GM23248 (cell line): ENCODE measurements at regions not wholly inside any gene's neighbourhood (a gene's known extent, or its start where the extent isn't known, plus 50 kb on each side); places are given as distances from the start of the nearest gene placed in this dataset.

Source experiments
- EZH2 ChIP-seq: fragments of 200-600 bp; sonication (generic); IDR thresholded peaks from 2 replicates; pipeline ENCODE4 v1.6.1; 2018; ENCODE audit warnings: antibody characterized with exemption, mild to moderate bottlenecking; ENCODE audit not compliant: insufficient read depth, poor library complexity, severe bottlenecking
- EZH2phosphoT487 ChIP-seq: fragments of 200-600 bp; sonication (generic); IDR thresholded peaks from 2 replicates; pipeline ENCODE4 v1.6.1; 2018; ENCODE audit warnings: antibody characterized with exemption, moderate library complexity, mild to moderate bottlenecking, low read depth; ENCODE audit not compliant: insufficient read depth

DNA sequence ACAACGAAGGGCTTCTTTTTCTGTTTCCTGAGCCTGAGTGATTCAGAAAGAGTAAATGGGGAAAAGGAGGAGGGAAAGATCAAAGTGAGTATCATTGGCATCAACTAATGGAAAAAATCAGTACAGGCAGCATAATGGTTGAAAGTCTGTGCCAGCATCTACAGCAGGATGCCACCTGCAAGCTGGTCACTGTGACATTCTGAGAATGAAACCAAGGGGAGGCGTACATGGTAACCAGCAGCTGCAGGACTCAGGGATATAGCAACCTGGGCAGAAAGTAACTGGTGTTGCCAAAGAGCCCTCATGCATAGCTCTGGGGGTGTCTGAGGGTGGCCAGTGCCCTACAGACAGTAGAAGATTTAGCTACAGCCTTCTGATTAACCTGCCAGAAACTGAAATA, 305.9 kb downstream of the BRINP2 start:
- no peak for TF ChIP-seq EZH2phosphoT487
- TF ChIP-seq EZH2: no peak
